ENCODE measurements at regions not wholly inside any gene's neighbourhood (a gene's known extent, or its start where the extent isn't known, plus 50 kb on each side); places are given as distances from the start of the nearest gene placed in this dataset.
"Not testable (repeated sequence)": the region's sequence is repeated elsewhere in the genome, so short reads cannot be mapped to it uniquely, and the experiment has no call there.

GRCh38 chr3:16707260-16707659 is 102.0 kb upstream of the DAZL start:
- DNase-seq (ENCODE audit: low spot score), result no peak

DNA sequence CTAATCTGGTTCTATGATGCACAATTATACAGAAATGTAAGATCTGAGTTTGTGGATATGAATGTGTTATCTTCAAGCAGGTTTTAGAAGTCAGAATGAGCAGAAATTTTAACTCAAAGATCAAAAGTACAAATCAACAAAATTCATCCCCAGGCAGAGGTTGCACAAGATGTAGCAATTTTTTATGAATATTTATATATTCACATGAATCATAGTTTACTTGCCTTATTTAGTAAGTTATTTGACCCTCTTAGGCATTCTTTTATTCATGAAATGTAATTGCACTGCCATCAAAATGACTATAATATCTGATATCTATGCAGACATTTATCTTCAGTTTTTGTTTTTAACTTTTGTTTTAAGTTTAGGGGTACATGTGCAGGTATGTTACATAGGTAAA is 103.1 kb upstream of the DAZL start:
- DNase-seq (ENCODE audit: low spot score), result no peak

GRCh38 chr3:16711691-16712090 is 106.5 kb upstream of the DAZL start:
- not testable (repeated sequence) for DNase-seq (ENCODE audit: low spot score)

DNA sequence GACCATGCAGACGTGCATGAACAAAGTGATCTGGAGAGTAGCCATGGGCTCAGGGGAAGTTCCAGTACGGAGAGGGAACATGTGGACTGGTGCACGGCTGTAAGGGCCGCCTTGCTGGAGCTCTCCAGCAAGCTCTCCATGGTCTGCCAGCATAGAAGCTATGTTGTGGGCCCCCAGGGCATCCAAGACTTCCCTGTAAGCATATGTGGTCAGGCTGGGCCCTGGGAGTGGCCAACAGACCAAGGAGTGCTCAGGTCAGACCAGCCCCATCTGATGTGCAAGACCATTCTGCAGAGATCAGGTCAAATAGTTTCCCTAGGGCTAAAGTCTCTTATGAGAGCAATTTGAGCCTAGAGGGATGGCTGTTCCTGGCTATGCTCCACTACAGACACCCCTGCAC is 110.1 kb upstream of the DAZL start:
- no peak for DNase-seq (ENCODE audit: low spot score)

GRCh38 chr3:16719426-16719825 is 114.2 kb upstream of the DAZL start:
- DNase-seq (ENCODE audit: low spot score), result no peak

GRCh38 chr3:16720367-16720940 is 115.2 kb upstream of the DAZL start:
- DNase-seq (ENCODE audit: low spot score), result no peak

DNA sequence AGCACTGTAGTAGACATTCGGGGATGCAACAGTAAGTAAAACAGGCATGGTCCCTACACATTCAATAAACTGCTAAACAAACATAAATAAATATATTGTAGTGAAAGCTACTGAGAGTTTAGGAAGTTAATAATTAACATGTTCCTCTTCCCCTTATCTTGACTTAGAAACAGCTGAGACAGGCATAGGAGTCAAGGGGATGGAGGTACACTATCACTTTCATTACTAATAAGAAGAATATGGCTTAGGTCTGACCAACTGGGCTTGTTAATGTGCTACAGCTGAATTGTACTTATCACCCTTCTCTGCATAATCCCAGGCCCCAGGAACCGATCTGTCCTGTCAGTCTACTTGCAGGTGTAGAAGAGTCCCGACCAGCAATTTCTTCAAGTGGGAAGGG is 116.3 kb upstream of the DAZL start:
- no peak for DNase-seq (ENCODE audit: low spot score)

DNA sequence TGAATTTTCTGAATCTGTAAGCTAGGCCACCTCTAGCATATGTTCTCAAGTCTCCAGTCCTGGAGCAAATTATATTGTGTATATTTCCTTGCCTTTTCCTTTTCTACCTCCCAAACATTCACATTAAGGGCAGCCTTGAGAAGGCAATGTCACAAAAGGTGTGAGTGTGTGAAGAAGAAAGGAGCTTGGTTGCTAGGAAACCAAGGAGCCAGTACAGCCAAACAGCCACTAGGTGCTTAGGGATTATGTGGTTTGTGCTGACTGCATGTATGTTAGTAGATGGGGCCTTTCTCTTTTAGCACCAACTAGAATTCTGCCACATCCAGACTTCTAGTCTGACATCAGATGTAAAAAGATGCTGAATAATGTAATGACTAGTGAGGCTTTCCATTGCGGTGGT is 118.8 kb upstream of the DAZL start:
- peak; percentile 32 for DNase-seq (ENCODE audit: low spot score)

DNA sequence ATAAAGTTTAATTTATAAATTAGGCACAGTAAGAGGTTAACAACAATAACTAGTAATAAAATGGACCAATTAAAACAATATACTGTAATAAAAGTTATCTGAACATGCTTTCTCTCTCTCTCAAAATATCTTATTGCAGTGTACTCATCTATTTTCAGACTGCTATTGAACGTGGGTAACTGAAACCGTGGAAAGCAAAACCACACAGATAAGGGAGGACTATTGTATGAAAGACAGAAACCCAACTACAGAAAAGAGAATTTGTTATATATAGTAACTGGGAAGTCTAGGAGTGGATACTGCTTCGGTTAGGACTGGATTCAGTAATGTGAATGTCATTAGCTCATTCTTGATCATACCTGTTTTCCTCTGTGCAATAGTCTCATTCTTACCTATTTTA is 119.3 kb upstream of the DAZL start:
- DNase-seq (ENCODE audit: low spot score), result no peak

DNA sequence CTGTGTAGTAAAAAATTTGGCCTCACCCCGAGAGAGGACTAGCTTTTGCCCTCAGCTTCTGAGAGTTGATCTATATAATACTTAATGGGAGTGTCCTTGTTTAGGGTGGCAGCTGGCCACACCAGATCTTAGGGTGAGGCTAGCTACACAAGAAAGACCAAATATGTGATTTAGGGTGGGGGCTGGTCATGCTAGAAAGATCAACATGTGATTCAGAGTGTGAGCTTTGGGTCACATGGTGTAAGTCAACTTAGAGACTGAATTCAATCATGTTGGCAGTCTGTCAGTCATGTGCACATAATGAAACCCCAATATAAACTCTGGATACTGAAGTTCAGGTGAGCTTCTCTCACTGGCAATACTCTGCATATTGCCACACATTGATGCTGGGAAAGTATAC is 120.7 kb upstream of the DAZL start:
- DNase-seq (ENCODE audit: low spot score), result no peak

- no peak for DNase-seq (ENCODE audit: low spot score)
Measured at GRCh38 chr3:16728770-16729745, 123.8 kb upstream of the DAZL start.

GRCh38 chr3:16738451-16738850 is 133.2 kb upstream of the DAZL start:
- no peak for DNase-seq (ENCODE audit: low spot score)

GRCh38 chr3:16739541-16740105 is 134.4 kb upstream of the DAZL start:
- DNase-seq (ENCODE audit: low spot score), result no peak

GRCh38 chr3:16740515-16740914 is 135.3 kb upstream of the DAZL start:
- DNase-seq (ENCODE audit: low spot score), result peak; percentile 20

DNA sequence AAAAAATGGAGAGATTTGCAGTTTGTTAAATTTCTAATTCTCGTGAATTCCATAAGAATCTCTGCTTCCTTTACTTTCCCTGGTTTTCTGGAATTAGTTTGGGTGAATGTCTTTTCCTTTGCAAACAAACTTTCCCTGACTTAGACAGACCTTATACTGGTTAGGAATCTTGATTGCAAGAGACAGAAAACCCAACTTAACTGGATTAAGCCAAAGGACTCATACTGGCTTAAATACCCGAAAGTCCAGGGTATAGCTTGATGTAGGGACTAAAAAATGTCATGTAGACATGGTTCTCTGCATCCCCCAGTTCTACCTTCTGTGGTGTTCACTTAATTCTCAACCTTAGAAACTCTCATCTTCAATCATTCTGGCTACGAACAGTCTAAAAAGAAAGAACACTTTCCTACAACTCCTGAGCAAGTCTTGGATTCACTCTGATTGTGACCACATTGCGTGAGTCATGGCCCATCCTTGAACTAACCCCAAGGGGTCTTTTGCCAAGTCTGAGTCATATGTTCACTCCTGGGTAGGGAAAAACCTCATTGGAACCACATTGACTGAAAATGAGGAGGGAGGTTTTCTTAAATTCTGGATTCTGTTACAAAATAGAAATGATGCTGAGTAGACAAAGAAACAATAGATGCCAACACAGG is 136.0 kb upstream of the DAZL start:
- DNase-seq (ENCODE audit: low spot score), result peak; percentile 60

DNA sequence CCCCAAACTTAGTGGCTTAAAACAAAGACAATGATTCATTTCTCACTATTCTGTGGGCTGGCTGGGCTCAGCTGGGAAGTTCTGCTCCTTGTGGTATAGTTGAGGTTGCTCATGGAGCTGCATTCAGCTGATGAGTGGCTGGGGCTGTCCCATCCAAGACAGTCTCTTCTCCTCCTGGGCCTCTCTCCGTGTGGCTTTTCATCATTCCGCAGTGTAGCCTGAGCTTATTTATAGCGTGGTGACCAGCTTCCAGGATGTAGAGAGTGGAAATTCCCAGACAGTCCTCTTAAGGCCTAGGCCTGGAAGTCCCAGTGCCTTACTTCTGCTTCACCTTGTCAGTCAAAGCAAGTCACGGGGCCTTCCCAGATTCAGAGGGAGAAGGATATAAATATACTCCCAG is 136.7 kb upstream of the DAZL start:
- DNase-seq (ENCODE audit: low spot score), result peak; percentile 37

DNA sequence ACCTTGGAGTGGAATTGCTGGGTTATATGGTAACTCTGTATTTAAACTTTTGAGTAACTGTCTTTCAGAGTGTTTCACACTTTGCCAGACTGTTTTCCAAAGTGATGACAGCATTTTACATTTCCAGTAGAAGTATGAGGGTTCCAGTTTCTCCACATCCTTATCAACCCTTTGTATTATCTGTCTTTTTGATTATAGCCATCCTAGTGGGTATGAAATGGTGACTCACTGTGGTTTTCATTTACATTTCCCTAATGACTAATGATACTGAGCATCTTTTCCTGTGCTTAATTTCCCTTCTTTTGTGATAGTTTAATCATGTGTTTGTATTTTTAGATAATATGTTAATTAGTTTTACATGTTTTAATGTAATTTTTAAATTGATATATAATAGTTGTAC is 138.1 kb upstream of the DAZL start:
- no peak for DNase-seq (ENCODE audit: low spot score)

DNA sequence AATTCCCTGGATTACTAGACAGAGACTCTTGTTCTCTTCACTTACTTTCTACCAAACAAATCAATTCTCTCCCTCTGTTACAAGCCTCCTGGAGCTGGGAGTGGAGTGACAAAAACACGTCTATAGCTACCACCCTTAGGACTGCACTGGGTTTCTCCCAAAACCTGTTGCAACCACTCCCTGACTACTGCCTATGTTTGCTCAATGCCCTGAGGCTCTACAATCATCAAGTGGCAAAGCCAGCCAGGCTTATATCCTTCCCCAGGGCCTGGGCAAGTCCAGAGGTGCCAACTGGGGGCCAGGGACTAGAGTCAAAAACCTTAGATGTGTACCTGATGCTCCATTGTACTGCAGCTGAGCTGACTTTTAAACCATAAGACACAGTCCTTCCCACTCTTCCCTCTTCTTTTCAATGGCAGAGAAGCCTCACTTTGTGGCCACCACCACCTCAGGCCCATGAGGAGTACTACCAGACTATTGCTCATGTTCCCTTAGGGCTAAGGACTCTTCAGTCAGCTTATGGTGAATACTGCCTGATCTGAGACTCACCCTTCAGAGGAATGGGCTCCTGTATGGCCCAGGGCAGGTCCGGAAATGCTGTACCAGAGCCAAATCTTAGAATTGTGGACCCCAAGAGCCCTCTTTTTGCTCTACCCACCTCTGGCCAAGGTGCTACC is 125.4 kb upstream of the PLCL2 start:
- no peak for DNase-seq (ENCODE audit: low spot score)

DNA sequence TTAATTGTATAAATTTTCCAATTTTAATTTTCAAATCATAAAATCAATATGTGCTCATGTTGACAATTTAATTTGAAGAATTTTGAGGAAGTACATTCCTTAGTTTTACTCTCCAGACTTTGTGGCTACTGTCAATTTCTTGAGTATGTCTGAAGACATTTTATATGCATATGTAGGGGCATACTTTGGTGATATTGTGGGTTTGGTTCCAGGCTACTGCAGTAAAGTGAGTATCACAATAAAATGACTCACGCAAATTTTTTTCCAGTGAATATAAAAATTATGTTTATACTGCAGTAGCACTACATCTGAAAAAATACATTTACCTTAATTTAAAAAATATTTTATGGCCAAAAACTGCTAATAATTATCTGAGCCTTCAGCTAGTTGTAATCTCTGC is 123.2 kb upstream of the PLCL2 start:
- DNase-seq (ENCODE audit: low spot score), result no peak

DNA sequence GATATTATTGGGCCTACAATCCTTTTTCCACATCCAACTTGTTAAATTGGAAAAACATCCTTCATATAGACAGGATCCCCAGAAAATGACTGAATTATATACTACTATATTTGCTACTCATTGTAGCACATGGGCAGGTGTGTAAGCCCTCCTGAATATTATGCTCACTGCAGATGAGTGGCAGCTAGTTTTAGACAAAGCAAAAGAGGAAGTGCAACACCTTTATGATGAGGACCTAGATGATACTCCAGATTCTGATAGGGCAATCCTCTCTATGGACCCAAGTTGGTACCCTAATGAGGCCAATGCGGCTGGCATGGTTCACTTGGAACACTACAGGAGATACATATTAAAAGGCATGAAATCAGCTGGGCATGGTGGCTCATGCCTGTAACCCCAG is 119.1 kb upstream of the PLCL2 start:
- no peak for DNase-seq (ENCODE audit: low spot score)

GRCh38 chr3:16767006-16767405 is 117.7 kb upstream of the PLCL2 start:
- DNase-seq (ENCODE audit: low spot score), result no peak

DNA sequence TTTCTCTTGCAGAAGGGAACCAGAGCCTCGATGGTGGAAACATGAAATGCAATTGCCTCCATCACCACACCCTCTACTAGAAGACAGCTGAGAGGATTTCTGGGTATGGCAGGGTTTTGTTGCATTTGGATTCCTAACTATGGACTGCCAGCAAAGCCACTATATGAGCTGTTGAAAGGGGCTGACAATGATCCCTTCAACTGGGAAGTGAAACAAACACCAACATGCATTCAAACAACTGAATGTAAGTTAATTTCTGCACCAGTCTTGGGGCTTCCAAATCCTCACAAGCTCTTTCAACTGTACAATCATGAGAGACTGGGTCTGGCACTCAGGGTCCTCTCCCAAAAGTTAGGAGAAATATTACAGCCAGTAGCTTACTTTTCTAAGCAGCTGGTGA is 116.7 kb upstream of the PLCL2 start:
- no peak for DNase-seq (ENCODE audit: low spot score)
